ENCODE measurements at regions not wholly inside any gene's neighbourhood (a gene's known extent, or its start where the extent isn't known, plus 50 kb on each side); places are given as distances from the start of the nearest gene placed in this dataset.

DNA sequence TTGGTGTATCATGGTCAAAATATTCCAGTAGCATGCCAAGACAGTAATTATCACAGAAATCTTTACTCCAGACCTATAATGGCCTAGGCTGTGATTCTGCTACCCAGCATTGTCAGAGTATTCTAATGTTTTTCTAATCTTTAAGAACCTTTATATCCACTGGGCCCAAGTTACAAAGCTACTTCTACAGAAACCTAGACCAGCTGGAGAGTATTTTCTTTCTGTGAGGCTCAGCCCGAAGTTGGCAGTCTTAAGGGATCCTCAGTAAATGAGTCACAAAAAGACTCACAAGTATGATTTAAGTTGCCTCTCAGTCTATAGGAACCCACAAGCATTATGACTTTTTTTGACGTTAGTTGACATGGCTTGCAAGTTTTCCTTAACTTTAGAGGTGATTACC lies 638.5 kb upstream of the FAM241A start:
- no peak for ATAC-seq

GRCh38 chr4:111510535-111510934 lies 634.7 kb upstream of the FAM241A start:
- ATAC-seq = no peak

DNA sequence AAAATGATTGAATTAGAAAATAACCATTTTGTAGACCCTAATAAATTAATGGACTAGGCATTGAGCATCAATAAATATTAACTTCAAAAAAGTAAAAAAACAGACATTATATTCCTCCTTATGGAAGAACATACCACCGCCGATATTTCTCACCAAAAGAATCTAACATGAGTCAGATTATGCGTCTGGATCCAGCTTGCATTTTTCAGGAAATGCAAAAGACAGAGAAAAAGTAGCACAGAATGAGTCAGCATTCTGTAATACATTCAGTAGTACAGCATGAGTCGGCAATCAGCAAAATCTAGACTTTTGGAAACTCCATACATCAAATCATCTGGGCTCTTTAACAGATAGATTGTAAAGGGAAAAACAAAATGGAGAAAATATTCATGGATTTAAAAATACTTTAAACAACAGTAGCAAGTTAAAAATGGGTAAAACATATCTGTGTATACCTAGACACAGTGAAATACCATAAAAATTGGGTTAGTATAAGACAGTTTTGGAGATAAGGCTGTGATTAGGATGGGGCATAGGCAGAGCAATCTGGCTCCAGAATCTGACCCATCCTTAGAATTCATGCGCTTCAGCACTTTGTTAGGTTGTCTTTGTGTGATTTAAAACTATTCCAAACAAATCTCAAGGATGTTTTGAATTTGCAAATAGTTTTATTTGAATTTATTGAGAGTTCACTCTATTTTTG lies 633.0 kb upstream of the FAM241A start:
- ATAC-seq = no peak

DNA sequence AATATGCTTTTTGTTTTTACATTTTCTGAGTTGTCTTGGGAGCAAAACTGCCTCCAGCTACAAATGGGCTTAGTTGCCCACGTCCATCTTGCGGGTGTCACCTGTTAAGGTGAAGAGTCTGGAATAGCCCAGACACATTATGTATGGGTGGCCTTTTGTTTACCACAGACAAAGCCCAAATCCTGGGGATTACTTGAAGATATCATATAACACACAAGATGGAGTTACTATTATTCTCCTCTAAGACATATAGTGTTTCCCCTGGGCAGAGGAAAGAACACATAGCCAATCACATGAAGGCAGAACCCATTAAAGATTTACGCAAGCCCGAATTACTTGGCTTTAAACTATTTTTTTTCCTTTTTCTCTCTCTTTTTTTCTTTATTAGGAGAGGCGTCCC lies 625.6 kb upstream of the FAM241A start:
- ATAC-seq = no peak

DNA sequence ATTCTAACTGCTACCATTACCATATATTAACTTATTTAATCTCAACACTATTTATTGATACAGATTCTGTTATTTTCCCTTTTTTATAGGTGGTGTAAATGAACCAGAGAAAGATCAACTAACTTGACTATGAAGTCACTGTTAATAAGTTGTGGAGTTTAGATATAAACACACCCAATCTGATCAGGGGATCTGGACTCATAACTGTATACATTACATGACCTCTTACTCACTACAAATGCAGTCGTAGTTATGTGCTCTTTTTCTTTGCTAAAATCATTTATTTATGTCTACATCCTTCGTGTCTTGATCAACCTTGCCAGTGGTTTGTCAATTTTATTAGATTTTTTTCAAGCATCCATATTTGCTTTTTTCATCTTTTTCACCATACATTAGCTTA lies 614.8 kb upstream of the FAM241A start:
- ATAC-seq = no peak

DNA sequence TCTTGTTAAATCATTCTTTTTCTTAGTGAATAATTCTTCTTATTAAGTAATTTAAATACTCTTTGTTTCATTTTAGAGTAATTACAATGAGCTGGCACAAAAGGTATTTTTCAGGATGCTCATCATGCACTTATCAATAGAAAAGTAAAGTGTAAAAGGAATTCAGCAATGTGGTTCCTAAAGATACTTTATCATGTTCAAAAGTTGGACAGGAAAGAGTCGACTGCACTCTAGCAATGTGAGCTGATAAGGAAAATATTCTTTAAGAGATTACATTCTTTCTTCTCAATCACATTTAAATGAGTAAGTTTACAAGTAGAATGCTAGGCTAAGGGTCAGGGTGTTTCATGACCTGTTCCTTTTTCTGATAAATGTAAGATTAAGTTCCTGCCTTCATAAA lies 609.5 kb upstream of the FAM241A start:
- ATAC-seq = no peak

DNA sequence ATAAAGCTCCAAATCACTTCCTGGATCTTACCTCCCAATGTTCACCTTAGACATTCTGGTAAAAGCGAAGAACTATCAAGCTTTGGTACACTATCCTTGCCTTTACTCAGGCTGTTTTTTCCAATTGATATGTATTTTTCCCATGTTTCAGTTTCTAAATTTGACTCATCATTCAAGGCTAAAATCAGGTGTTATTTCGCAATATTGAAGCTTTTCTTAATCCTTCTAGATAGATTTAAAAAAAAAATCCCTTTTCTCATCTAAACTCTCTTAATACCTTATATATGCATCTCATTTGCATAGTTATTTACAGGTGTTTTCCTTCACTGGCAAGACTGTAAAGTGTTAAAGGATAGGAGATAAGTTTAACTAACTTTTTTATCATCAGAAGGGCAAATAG lies 608.1 kb upstream of the FAM241A start:
- no peak for ATAC-seq

DNA sequence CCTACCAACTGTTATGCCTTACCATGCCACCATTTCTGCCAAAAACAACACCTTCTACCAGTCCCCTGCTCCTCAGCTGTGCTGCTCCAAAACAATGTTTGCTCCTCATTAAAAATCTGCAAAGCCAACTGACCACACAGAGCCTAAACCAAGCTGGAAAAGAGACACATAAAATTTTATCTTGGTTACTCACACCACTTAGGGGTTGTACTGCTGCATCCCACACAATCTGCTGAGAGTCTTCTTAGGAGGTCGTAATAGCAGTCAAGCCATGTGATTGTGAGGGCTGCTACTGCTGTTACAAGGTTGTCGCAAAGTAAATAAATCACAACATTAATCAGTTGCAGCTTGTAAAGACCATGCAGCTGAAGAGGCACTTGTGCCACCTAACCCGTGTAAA lies 607.4 kb upstream of the FAM241A start:
- ATAC-seq = no peak

GRCh38 chr4:111540671-111541070 lies 604.6 kb upstream of the FAM241A start:
- ATAC-seq = no peak

- no peak for ATAC-seq
Measured at GRCh38 chr4:111542056-111542455, 603.2 kb upstream of the FAM241A start.

GRCh38 chr4:111546881-111547280 lies 598.4 kb upstream of the FAM241A start:
- no peak for ATAC-seq

- ATAC-seq = no peak
Measured at GRCh38 chr4:111556141-111556781, 589.0 kb upstream of the FAM241A start.

GRCh38 chr4:111556851-111557250 lies 588.4 kb upstream of the FAM241A start:
- no peak for ATAC-seq

DNA sequence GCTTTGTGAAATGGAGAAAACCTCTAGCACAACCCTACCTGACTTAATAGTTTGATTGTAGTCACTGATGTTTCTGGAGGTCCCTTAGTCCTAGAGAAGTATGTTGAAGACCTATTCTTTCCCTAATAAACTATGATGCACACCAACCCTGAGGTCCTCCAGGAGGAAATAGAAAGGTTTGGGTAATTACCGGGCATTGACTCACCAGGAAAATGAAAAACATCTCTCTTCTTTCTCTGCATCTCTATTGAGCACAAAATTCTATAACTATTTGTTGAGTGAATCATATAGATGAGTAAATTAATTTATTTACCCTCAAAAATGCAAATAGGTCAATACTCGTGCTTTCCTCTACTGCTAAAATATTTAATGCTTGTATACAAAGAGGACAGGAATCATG lies 582.4 kb upstream of the FAM241A start:
- ATAC-seq = no peak

DNA sequence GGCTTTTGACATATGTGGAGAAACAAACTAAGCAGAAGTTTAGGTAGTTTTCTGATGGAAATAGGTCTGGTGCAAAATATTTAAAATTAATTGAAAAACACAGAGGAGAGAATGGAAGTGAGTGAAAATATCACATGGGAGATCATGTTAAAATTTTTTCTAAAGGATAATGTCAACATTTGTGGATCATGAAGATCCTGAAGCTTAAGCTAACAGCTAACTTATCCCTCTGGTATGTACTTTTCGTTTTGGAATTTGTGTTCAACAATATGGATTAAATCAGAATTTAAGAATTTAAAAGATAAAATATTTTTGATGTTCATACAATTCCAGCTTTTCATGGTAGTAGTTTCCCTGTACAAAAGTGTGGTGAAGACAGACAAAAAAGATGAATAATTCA lies 572.8 kb upstream of the FAM241A start:
- ATAC-seq = no peak

GRCh38 chr4:111573386-111573785 lies 571.9 kb upstream of the FAM241A start:
- no peak for ATAC-seq

- ATAC-seq = no peak
Measured at GRCh38 chr4:111579767-111580166, 565.5 kb upstream of the FAM241A start.

DNA sequence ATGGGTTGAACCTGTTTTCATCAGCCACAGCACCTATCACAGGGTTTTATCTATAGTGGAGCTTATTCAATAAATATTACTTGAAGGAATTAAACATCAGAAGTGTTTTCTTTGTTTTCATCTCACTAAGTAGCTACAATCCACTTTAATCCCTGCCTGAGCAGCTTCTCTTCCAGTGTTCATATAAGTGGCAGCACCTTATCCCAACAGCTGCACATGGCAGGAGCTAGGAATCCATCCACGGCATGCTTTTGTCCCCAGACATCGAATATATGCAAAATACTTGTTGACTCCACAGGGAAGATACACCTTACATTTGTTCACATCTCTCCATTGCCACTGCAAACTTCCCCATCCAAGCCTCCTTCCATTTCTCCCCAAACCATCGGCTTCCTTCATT lies 549.8 kb upstream of the FAM241A start:
- ATAC-seq = no peak

GRCh38 chr4:111596491-111596890 lies 548.8 kb upstream of the FAM241A start:
- no peak for ATAC-seq

DNA sequence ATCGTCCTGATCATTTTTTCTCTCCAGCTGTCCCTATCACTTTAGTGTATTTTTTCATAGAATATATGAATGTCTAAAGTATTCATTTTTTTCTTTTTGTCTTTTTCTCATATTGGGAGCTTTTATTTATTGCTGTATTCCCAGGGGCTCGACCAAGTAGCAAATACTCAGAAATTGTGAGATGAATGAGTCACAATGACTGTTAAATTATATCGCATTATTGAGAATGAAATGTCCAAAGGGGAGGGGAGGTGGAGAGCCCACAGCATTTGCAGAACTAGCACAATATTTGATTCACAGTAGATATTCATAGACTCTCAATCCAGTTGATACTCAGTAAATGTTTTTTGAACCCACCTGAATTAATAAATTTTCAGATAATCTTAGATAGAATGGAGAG lies 543.6 kb upstream of the FAM241A start:
- ATAC-seq = no peak

DNA sequence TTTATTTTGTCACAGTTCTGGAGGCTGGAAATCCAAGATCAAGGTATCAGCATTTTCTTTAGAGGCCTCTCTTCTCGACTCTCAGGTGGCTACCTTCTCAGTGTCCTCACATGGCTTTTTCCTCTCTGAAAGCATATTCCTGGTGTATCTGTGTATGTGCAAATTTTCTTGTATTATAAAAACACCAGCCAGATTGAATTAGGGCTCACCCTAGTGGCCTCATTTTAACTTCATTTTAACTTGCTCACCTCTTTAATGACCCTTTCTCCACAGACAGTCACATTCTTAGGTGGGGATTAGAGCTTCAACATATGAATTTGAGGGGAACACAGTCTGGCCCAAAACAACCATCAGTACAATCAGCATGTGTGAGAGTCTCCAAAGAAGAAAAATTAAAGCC lies 542.4 kb upstream of the FAM241A start:
- ATAC-seq = no peak

DNA sequence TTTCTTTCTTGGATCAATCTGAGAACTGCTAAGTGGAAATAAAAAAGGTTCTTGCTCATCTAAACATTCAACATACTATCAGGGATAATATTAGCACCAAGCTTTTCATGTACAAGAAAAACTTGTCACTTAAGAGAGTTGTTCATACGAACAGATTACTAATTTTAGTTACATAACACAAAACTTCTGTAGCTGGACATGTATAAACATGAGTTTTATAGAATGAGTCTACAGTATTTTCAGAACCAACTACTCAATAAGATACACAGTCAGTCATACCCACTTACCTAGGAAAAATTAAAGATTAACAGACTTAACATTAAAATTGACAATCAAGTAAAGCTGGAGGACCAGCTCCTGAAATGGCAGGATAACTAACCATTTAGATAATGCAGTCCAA lies 540.1 kb upstream of the FAM241A start:
- no peak for ATAC-seq

GRCh38 chr4:111610681-111611080 lies 534.6 kb upstream of the FAM241A start:
- no peak for ATAC-seq

DNA sequence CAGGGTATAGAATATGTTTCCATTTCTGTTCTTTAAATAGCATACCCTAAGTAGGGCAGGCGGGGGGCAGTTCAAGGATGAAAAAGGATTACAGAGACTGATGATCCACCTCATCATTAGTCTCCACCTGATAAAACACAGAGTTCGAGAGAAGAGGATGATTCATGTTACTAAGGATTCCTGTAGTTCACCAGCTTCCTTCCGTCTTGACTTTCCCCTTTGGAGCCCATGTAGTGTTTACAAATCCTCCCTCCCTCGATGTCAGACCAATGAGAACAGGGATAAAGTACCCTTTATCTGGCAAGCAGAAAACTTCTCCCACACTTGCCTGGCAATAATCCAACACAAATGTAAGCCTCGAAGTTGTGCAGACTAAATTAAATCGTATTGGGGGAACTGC lies 526.3 kb upstream of the FAM241A start:
- ATAC-seq = no peak

DNA sequence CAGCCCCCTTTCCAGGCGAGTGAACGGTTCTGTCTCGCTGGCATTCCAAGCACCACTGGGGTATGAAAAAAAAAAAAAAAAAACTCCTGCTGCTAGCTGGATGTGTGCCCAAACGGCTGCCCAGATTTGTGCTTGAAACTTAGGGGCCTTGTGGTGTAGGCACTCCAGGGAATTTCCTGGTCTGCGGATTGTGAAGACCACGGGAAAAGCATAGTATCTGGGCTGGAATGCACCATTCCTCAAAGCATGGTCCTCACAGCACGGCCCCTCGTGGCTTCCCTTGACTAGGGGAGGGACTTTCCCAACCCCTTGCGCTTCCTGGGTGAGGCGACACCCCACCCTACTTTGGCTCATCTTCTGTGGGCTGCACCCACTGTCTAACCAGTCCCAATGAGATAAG lies 516.8 kb upstream of the FAM241A start:
- ATAC-seq = no peak

Measured in esophagus mucosa (tissue), 1 donor.